Osteoblast (primary cell): ENCODE measurements at regions not wholly inside any gene's neighbourhood (a gene's known extent, or its start where the extent isn't known, plus 50 kb on each side); places are given as distances from the start of the nearest gene placed in this dataset.

ENCODE experiments used
- DNase-seq: peaks from one replicate; pipeline ENCODE4 v3.0.0; 2011; ENCODE audit warnings: low spot score, mixed read lengths; ENCODE audit not compliant: insufficient read length; ENCODE audit errors: missing footprints
- H2AFZ ChIP-seq: 2 replicates; pipeline ENCODE4 v1.6.0; 2011; ENCODE audit warnings: mild to moderate bottlenecking, low read length
- H3K27ac ChIP-seq: 2 replicates; pipeline ENCODE4 v1.5.1; 2011; ENCODE audit warnings: mild to moderate bottlenecking, low read depth, low read length, moderate library complexity
- H3K27me3 ChIP-seq: 2 replicates; pipeline ENCODE4 v1.6.0; 2012; ENCODE audit warnings: mild to moderate bottlenecking, control low read depth, inconsistent platforms, low read length, moderate library complexity; ENCODE audit not compliant: insufficient read depth
- H3K36me3 ChIP-seq: 2 replicates; pipeline ENCODE4 v1.5.1; 2011; ENCODE audit warnings: mild to moderate bottlenecking, low read length, control low read depth, moderate library complexity; ENCODE audit not compliant: insufficient read depth
- H3K4me1 ChIP-seq: 2 replicates; pipeline ENCODE4 v1.5.1; 2011; ENCODE audit warnings: mild to moderate bottlenecking, low read length, control low read depth, moderate library complexity; ENCODE audit not compliant: insufficient read depth
- H3K4me2 ChIP-seq: 2 replicates; pipeline ENCODE4 v1.6.0; 2011; ENCODE audit warnings: mild to moderate bottlenecking, low read length; ENCODE audit not compliant: insufficient read depth
- H3K4me3 ChIP-seq: fragments of 200-600 bp; sonication (generic); 3 replicates; pipeline ENCODE4 v1.5.1; 2012; ENCODE audit warnings: mild to moderate bottlenecking, low read length, inconsistent platforms; ENCODE audit not compliant: insufficient read depth
- H3K79me2 ChIP-seq: 2 replicates; pipeline ENCODE4 v1.6.0; 2012; ENCODE audit warnings: mild to moderate bottlenecking, low read length, control low read depth, inconsistent platforms; ENCODE audit not compliant: insufficient read depth
- H3K9me3 ChIP-seq: 2 replicates; pipeline ENCODE4 v1.5.1; 2011; ENCODE audit warnings: low read depth, low read length, control low read depth
- H4K20me1 ChIP-seq: 2 replicates; pipeline ENCODE4 v1.6.0; 2012; ENCODE audit warnings: mild to moderate bottlenecking, low read length, control low read depth; ENCODE audit not compliant: insufficient read depth
- CTCF ChIP-seq: IDR thresholded peaks from 2 replicates; pipeline ENCODE4 v1.5.1; 2011; ENCODE audit warnings: mild to moderate bottlenecking, low read depth, low read length, moderate library complexity; ENCODE audit errors: extremely low read depth

GRCh38 chr11:95605271-95605940 is 184.2 kb downstream of the FAM76B start:
- no peak overlapping the region for H3K4me3 ChIP-seq

DNA sequence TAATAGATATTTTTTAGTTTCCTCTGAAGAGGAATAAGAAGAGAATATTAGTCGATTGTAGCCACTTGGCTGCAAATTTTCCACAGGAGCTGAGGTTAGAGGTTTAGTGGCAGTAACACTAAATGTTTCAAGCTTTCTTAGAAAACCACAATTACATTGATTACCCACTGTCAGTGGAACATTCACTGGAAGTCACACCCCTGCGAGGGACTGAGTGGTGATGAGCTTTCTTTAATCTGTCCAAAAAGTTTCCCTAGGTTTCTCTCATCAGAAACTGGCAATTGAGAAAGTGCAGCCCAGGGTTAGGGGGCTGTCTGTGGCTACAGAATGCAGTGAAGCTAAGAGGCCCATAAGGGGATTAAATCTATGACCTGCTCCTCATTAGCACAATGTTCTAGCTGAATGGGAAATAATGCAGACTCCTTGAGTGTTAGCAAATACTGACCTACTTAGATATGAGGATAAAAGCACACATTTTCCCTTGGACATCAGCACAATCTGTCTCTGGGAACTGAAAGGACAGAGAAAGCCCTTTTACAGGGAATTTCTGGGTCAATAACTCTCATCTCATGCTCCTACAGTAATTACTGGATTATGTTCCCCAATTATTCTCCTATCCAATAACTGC is 189.5 kb downstream of the FAM76B start:
- TF ChIP-seq CTCF: no peak
- H3K27ac ChIP-seq: no peak overlapping the region
- H2AFZ ChIP-seq: no peak overlapping the region
- H3K4me3 ChIP-seq: no peak overlapping the region
- no peaks in the 10 kb centered on the region for H3K79me2 ChIP-seq
- no peaks in the 10 kb centered on the region for H3K27me3 ChIP-seq
- no peaks in the 10 kb centered on the region for H3K9me3 ChIP-seq
- H3K4me2 ChIP-seq: no peak overlapping the region
- peaks cover 9% of the 10 kb centered on the region for H3K4me1 ChIP-seq
- no peak for DNase-seq
- H4K20me1 ChIP-seq: no peaks in the 10 kb centered on the region
- H3K36me3 ChIP-seq: no peaks in the 10 kb centered on the region

More at GRCh38 chr11:95605271-95605940, 184.2 kb downstream of the FAM76B start:
- H3K27ac ChIP-seq: no peak overlapping the region
- H3K79me2 ChIP-seq: no peaks in the 10 kb centered on the region
- H3K9me3 ChIP-seq: no peaks in the 10 kb centered on the region
- TF ChIP-seq CTCF: no peak
- no peak overlapping the region for H2AFZ ChIP-seq
- no peaks in the 10 kb centered on the region for H3K36me3 ChIP-seq
- no peaks in the 10 kb centered on the region for H3K27me3 ChIP-seq
- no peaks in the 10 kb centered on the region for H4K20me1 ChIP-seq
- DNase-seq: no peak
- no peak overlapping the region for H3K4me2 ChIP-seq
- H3K4me1 ChIP-seq: no peaks in the 10 kb centered on the region

DNA sequence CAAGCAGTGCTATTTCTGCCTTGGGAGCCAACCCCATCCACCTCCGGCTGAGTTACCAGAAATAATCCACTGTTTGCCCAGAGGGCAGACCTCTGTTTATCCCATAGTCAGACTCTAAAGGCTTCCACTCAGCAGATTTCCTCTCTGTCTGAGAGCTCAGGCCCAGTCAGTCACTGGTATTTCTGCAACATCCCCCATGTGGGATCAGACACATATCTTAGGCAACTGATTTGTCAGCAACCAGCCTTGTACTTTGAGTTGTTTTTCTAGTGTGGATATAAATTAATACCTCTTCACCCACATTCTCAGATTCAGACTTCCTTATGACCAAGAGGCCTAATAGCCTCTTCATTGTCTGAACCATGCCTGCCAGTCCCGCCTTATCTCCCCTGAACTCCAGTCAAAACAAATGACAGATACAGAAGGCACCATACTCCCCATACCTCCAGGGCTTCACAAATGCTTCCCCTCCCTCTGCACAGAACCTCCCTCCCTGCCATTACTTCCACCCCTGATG is 193.6 kb downstream of the FAM76B start:
- DNase-seq: no peak
- no peaks in the 10 kb centered on the region for H3K9me3 ChIP-seq
- no peaks in the 10 kb centered on the region for H3K36me3 ChIP-seq
- peak overlapping the region; percentile 46 for H3K27ac ChIP-seq
- no peaks in the 10 kb centered on the region for H3K27me3 ChIP-seq
- H3K4me1 ChIP-seq: peaks cover 18% of the 10 kb centered on the region
- H3K4me2 ChIP-seq: no peak overlapping the region
- peak overlapping the region; percentile 30 for H2AFZ ChIP-seq
- no peak for TF ChIP-seq CTCF
- no peaks in the 10 kb centered on the region for H3K79me2 ChIP-seq
- no peaks in the 10 kb centered on the region for H4K20me1 ChIP-seq
- no peak overlapping the region for H3K4me3 ChIP-seq

DNA sequence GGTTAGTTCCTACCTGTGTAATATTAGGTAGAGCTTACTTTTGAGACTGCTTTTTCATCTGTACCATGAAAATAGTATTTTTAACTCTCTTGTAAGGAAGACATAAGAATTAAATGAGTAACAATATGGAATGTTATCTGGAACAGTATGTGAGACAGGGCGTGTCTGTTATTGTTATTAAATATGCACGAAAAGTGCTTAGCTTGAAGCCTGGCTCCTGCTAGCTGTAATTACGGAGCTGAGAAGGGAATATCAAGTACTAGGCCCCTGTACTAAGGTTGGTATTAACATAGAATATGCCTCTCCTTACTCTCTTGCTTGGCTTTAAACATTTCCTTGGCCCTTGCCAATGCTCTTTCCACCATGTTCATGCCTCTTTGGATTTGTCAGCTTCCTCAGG is 194.0 kb downstream of the FAM76B start:
- Histone ChIP-seq H3K36me3 (no peaks in the 10 kb centered on the region), H3K27ac (peak overlapping the region; percentile 46), H3K4me1 (peaks cover 18% of the 10 kb centered on the region), H3K4me3 (no peak overlapping the region), H2AFZ (peak overlapping the region; percentile 30), H4K20me1 (no peaks in the 10 kb centered on the region), H3K9me3 (no peaks in the 10 kb centered on the region), H3K4me2 (no peak overlapping the region), H3K27me3 (no peaks in the 10 kb centered on the region), H3K79me2 (no peaks in the 10 kb centered on the region)
- TF ChIP-seq CTCF: no peak
- no peak for DNase-seq
